T-helper 17 cell (primary cell): ENCODE measurements at regions not wholly inside any gene's neighbourhood (a gene's known extent, or its start where the extent isn't known, plus 50 kb on each side); places are given as distances from the start of the nearest gene placed in this dataset.

Experiments
- ATAC-seq: fragments of 150-1000 bp; cut with Tn5 transposase; 2 replicates; pipeline ENCODE4 v1.10.0; 2021; ENCODE audit warnings: mild to moderate bottlenecking, moderate library complexity
- DNase-seq, 3 donors: peaks; one replicate each; pipeline versions ENCODE4 v3.0.0 to v3.0.0-alpha.2; 2020 to 2021
- H3K9me3 ChIP-seq: one replicate; pipeline ENCODE4 v1.7.0; 2013; ENCODE audit warnings: low read length, mild to moderate bottlenecking; ENCODE audit not compliant: control insufficient read depth, poor library complexity, severe bottlenecking
- H3K27ac Mint-ChIP-seq: one replicate; pipeline ENCODE4 v1.8.0; 2022; ENCODE audit warnings: mild to moderate bottlenecking, moderate library complexity, mixed read lengths
- H3K27me3 Mint-ChIP-seq: one replicate; pipeline ENCODE4 v1.8.0; 2022; ENCODE audit warnings: mixed read lengths
- H3K36me3 Mint-ChIP-seq: one replicate; pipeline ENCODE4 v1.8.0; 2022; ENCODE audit warnings: low read depth, mixed read lengths
- H3K4me1 Mint-ChIP-seq: one replicate; pipeline ENCODE4 v1.8.0; 2022; ENCODE audit warnings: mild to moderate bottlenecking, mixed read lengths
- H3K4me3 Mint-ChIP-seq: one replicate; pipeline ENCODE4 v1.8.0; 2022; ENCODE audit warnings: mild to moderate bottlenecking, moderate library complexity, mixed read lengths

- Mint-ChIP-seq H3K4me1 (peaks cover 4% of the 10 kb centered on the region), H3K27ac (no peak overlapping the region)
These were observed 74.1 kb upstream of the GPR12 start for GRCh38 chr13:26834646-26835045.

DNA sequence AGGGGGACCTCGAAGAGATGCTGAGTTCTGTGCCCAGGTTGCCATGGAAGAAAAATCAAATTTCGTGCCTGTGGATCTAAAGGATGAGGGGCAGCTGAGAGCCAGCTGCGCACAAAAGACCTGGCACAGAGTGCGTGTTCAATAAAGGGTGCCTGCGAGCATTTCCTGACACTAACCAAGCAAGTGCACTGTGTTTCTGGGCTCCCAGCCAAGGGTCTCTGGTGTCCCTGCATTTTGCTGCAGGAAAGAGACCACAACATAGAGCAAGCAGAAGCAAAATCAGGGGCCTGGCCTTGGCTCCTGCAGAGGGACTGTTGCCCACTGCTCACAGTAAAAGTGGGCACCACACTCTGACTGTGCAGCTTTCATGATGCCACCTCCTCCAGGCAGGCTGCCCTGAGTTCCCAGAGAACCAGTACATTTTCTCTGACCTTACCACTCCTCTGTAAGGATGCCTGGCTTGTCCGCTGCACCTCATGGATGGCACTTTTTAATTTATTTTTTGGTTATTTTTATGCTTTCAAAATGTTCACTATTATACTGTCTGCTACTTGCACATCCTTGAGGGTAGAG, 70.8 kb upstream of the GPR12 start:
- no peaks in the 10 kb centered on the region for H3K4me1 Mint-ChIP-seq
- peaks cover 51% of the 10 kb centered on the region for H3K27me3 Mint-ChIP-seq
- no peak overlapping the region for H3K27ac Mint-ChIP-seq
- no peak for ATAC-seq
- no peak for DNase-seq
- H3K36me3 Mint-ChIP-seq, result peaks cover 4% of the 10 kb centered on the region
- no peaks in the 10 kb centered on the region for H3K9me3 ChIP-seq
- no peak overlapping the region for H3K4me3 Mint-ChIP-seq

More at GRCh38 chr13:26834646-26835045, 74.1 kb upstream of the GPR12 start:
- DNase-seq (no peak), ATAC-seq (no peak)
- H3K27me3 Mint-ChIP-seq, result peaks cover 56% of the 10 kb centered on the region
- H3K9me3 ChIP-seq, result no peaks in the 10 kb centered on the region
- no peak overlapping the region for H3K4me3 Mint-ChIP-seq
- H3K36me3 Mint-ChIP-seq, result peaks cover 4% of the 10 kb centered on the region

DNA sequence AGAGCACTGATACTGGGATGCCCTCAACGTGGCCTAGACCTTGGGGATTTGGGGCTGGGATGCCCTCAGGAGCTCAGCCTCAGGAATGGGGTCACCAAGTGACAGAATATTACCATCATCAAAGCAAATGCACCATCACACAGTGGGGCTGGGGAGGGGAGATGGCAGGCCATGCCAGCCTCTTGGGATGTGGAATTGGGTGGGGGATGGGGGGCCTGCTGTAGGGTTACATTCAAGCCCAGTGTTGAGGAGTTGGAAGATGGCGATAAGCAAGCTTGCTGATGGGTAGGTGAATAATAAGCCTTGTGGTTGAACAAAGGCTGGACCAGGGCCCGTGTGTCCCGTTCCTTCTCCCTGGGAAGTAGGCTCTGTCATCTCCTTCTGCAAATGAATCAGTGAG, 69.1 kb upstream of the GPR12 start:
- DNase-seq (no peak), ATAC-seq (no peak)
- H3K4me3 Mint-ChIP-seq, result no peak overlapping the region
- peaks cover 4% of the 10 kb centered on the region for H3K36me3 Mint-ChIP-seq
- no peaks in the 10 kb centered on the region for H3K9me3 ChIP-seq
- H3K4me1 Mint-ChIP-seq, result no peaks in the 10 kb centered on the region
- no peak overlapping the region for H3K27ac Mint-ChIP-seq
- H3K27me3 Mint-ChIP-seq, result peaks cover 44% of the 10 kb centered on the region

GRCh38 chr13:26824581-26824980, 64.0 kb upstream of the GPR12 start:
- H3K27ac Mint-ChIP-seq, result no peak overlapping the region
- no peak for ATAC-seq

DNA sequence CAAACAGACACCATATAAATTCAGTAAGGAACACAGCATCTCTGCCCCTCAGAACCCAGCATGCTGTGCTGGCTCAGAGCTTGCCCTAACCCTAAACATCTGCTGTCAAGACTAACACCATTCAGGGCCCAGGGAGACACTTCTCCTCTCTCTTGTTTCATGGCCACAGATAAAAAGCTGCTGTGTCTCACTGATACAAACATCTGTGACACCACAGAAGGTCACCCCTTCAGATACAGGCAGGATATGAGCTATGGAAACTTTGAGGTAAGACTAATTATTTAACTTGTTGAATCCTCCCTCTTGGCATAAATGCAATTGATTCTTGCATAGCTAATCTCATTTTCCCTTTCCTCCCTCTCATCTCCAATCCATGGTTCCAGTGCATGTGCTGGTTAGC, 61.6 kb upstream of the GPR12 start:
- no peaks in the 10 kb centered on the region for H3K9me3 ChIP-seq
- DNase-seq (no peak), ATAC-seq (no peak)
- H3K4me1 Mint-ChIP-seq, result no peaks in the 10 kb centered on the region
- no peaks in the 10 kb centered on the region for H3K36me3 Mint-ChIP-seq
- H3K27me3 Mint-ChIP-seq, result peaks cover 26% of the 10 kb centered on the region
- H3K4me3 Mint-ChIP-seq, result no peak overlapping the region
- no peak overlapping the region for H3K27ac Mint-ChIP-seq

More at GRCh38 chr13:26824581-26824980, 64.0 kb upstream of the GPR12 start:
- Mint-ChIP-seq H3K36me3 (no peaks in the 10 kb centered on the region), H3K27me3 (peaks cover 33% of the 10 kb centered on the region), H3K4me3 (no peak overlapping the region), H3K4me1 (no peaks in the 10 kb centered on the region)
- no peak for DNase-seq
- no peaks in the 10 kb centered on the region for H3K9me3 ChIP-seq

DNA sequence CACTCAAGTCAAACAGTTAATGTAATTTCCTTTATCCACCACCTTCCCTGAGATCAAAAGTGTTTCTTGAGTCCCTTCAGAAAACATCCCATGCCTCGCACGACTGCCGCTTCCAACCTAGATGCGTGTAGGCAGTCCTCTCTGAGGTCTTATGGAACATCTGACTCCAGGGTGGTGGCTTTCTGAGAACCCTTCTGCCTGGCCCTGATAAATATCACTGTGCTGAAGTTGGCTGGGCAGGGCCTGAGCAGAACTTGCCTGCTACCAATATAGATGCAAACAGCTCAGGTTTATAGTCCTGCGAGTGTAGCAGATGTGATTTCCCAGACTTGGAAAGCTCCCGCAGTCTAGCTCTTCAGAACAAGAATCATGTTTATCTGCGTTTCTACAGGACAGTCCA, 61.1 kb upstream of the GPR12 start:
- DNase-seq (no peak), ATAC-seq (no peak)
- Mint-ChIP-seq H3K27ac (no peak overlapping the region), H3K4me1 (no peaks in the 10 kb centered on the region), H3K36me3 (no peaks in the 10 kb centered on the region), H3K27me3 (peaks cover 24% of the 10 kb centered on the region), H3K4me3 (no peak overlapping the region)
- H3K9me3 ChIP-seq, result no peaks in the 10 kb centered on the region

GRCh38 chr13:26820871-26821270, 60.3 kb upstream of the GPR12 start:
- ATAC-seq (no peak), DNase-seq (no peak)
- no peaks in the 10 kb centered on the region for H3K4me1 Mint-ChIP-seq
- no peaks in the 10 kb centered on the region for H3K36me3 Mint-ChIP-seq
- peaks cover 22% of the 10 kb centered on the region for H3K27me3 Mint-ChIP-seq
- H3K4me3 Mint-ChIP-seq, result no peak overlapping the region
- H3K9me3 ChIP-seq, result no peaks in the 10 kb centered on the region
- no peak overlapping the region for H3K27ac Mint-ChIP-seq

GRCh38 chr13:26819046-26819445, 58.5 kb upstream of the GPR12 start:
- DNase-seq, result no peak
- H3K9me3 ChIP-seq, result no peaks in the 10 kb centered on the region
- Mint-ChIP-seq H3K27ac (no peak overlapping the region), H3K4me1 (no peaks in the 10 kb centered on the region), H3K27me3 (peaks cover 38% of the 10 kb centered on the region), H3K4me3 (no peak overlapping the region), H3K36me3 (no peaks in the 10 kb centered on the region)
- ATAC-seq, result no peak

- no peak overlapping the region for H3K4me3 Mint-ChIP-seq
- DNase-seq, result no peak
- no peak for ATAC-seq
- no peaks in the 10 kb centered on the region for H3K36me3 Mint-ChIP-seq
- H3K4me1 Mint-ChIP-seq, result no peaks in the 10 kb centered on the region
- no peaks in the 10 kb centered on the region for H3K9me3 ChIP-seq
- no peak overlapping the region for H3K27ac Mint-ChIP-seq
- H3K27me3 Mint-ChIP-seq, result peaks cover 51% of the 10 kb centered on the region
These were observed 56.3 kb upstream of the GPR12 start for GRCh38 chr13:26816881-26817280.

GRCh38 chr13:26813980-26814348, 53.4 kb upstream of the GPR12 start:
- H3K4me1 Mint-ChIP-seq, result peaks cover 2% of the 10 kb centered on the region
- H3K27ac Mint-ChIP-seq, result no peak overlapping the region
- ATAC-seq (no peak), DNase-seq (no peak)
- H3K27me3 Mint-ChIP-seq, result peaks cover 57% of the 10 kb centered on the region
- H3K4me3 Mint-ChIP-seq, result no peak overlapping the region
- no peaks in the 10 kb centered on the region for H3K36me3 Mint-ChIP-seq
- H3K9me3 ChIP-seq, result no peaks in the 10 kb centered on the region

DNA sequence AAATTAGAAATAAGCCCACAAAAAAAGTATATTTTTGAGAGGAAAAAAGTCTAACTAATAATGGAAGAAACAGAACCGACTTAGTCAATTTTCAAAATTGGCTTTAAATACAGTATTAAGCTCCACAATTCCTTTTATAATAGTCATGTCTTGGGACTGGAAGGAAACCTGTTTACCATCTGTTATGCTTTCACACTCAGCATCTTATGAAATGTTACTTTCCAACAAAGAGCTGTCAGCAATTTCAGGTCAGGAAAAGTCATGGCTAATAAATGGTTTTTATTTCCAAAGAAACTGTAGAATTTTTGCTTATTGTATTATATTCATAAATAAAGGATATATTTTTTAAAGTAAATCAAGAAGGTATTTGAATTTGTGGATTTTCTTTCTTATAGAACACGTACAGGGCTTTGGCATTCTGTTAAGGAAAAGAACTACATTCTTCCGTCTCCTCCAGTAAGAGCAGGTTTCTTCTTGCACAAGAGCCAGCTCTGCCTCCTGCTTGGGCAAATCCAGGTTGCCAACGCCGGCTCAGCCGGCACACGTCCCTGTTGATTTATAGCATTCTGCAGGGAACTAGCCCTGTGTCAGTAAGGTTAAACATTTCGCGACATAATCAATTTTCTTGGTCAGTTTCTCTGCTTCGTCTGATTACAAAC, 52.9 kb upstream of the GPR12 start:
- H3K4me3 Mint-ChIP-seq, result no peak overlapping the region
- H3K27ac Mint-ChIP-seq, result no peak overlapping the region
- peaks cover 62% of the 10 kb centered on the region for H3K27me3 Mint-ChIP-seq
- DNase-seq (no peak), ATAC-seq (no peak)
- H3K4me1 Mint-ChIP-seq, result peaks cover 2% of the 10 kb centered on the region
- no peaks in the 10 kb centered on the region for H3K36me3 Mint-ChIP-seq
- no peaks in the 10 kb centered on the region for H3K9me3 ChIP-seq

DNA sequence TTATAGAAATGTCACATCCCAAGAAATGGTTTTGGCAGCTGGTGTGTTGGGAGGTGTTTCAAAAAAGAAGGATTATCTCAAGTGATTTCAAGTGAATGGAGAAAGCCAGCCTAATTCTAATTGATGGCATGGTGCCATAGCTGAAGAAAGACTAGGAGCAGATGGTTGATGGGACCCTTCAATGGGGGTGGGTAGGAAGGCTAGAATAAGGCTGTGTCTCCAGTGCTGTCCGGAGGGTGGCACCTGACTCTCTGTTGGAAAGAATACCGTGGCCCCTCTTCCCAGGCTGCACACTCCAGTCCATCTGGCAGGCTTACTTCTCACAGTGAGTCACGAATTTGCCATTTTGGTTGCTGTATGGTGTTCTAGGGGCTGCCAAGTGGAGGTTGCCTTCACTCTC, 51.0 kb upstream of the GPR12 start:
- H3K27me3 Mint-ChIP-seq, result peaks cover 66% of the 10 kb centered on the region
- no peak overlapping the region for H3K4me3 Mint-ChIP-seq
- H3K27ac Mint-ChIP-seq, result no peak overlapping the region
- peaks cover 2% of the 10 kb centered on the region for H3K4me1 Mint-ChIP-seq
- no peaks in the 10 kb centered on the region for H3K9me3 ChIP-seq
- DNase-seq, result no peak
- no peak for ATAC-seq
- H3K36me3 Mint-ChIP-seq, result no peaks in the 10 kb centered on the region
